H1 (cell line): ENCODE measurements at regions not wholly inside any gene's neighbourhood (a gene's known extent, or its start where the extent isn't known, plus 50 kb on each side); places are given as distances from the start of the nearest gene placed in this dataset.

Experiments used
- CTCF ChIP-seq, 3 experiments: IDR thresholded peaks; 1 replicate in 2 of 3; 2 replicates in 1 of 3; pipeline versions ENCODE4 v1.5.1 to v1.6.1; 2011; ENCODE audit warnings: low read length in 3 of 3, mild to moderate bottlenecking in 3 of 3, inconsistent platforms in 2 of 3, low read depth in 1 of 3, moderate library complexity in 1 of 3; ENCODE audit not compliant: insufficient read depth in 1 of 3; ENCODE audit errors: control extremely low read depth in 1 of 3
- HDAC2 ChIP-seq, 2 experiments: fragments of 300-600 bp in 1 of 2; sonication (generic) in 1 of 2; IDR thresholded peaks; 2 replicates each; pipeline ENCODE4 v1.6.1; 2011 to 2012; ENCODE audit warnings: low read depth in 2 of 2, low read length in 2 of 2, mild to moderate bottlenecking in 2 of 2, moderate library complexity in 2 of 2, borderline replicate concordance in 1 of 2, inconsistent platforms in 1 of 2
- KDM1A ChIP-seq: fragments of 200-600, 300-600 bp; sonication (generic); IDR thresholded peaks from 2 replicates; pipeline ENCODE4 v1.7.1; 2016; ENCODE audit warnings: mild to moderate bottlenecking, low read length, borderline replicate concordance
- POLR2AphosphoS5 ChIP-seq: IDR thresholded peaks from 2 replicates; pipeline ENCODE4 v1.6.1; 2011; ENCODE audit warnings: low read depth, low read length
- SIN3A ChIP-seq, 2 experiments: IDR thresholded peaks in 1 of 2; conservative IDR thresholded peaks in 1 of 2; 2 replicates each; pipeline ENCODE4 v1.6.1; 2011 to 2012; ENCODE audit warnings: low read length in 2 of 2, improper control_type of control experiment in 1 of 2, low read depth in 1 of 2, mild to moderate bottlenecking in 1 of 2

GRCh38 chr10:120318862-120319261, 138.2 kb upstream of the PLPP4 start:
- TF ChIP-seq SIN3A (conservative IDR thresholded peaks at IDR 0.05 in 1 of 2, IDR thresholded peaks at IDR 0.05 in 1 of 2; ENCODE audit: low read depth in 1 of 2, low read length in 2 of 2) (no peak), CTCF (IDR thresholded peaks at IDR 0.05; ENCODE audit: control extremely low read depth in 1 of 3, insufficient read depth in 1 of 3, low read depth in 1 of 3, low read length in 3 of 3) (no peak), POLR2AphosphoS5 (no peak), KDM1A (no peak), HDAC2 (IDR thresholded peaks at IDR 0.05; ENCODE audit: borderline replicate concordance in 1 of 2, low read depth in 2 of 2, low read length in 2 of 2) (no peak)
